Testis (tissue), 2 donors: ENCODE measurements at regions not wholly inside any gene's neighbourhood (a gene's known extent, or its start where the extent isn't known, plus 50 kb on each side); places are given as distances from the start of the nearest gene placed in this dataset.

ENCODE experiments used
- POLR2A ChIP-seq: fragments of 450-650 bp; IDR thresholded peaks from one replicate; pipeline ENCODE4 v1.6.1; 2017; ENCODE audit warnings: antibody characterized with exemption, mild to moderate bottlenecking, moderate library complexity
- TF ChIP-seq, protein P1 (sequence below), 3 experiments: fragments of 450-650 bp in 2 of 3; fragments of 200-600 bp in 1 of 3; sonication (generic) in 1 of 3; IDR thresholded peaks; one replicate each; pipeline ENCODE4 v1.5.1; 2016 to 2019; ENCODE audit warnings: antibody characterized with exemption in 3 of 3, mild to moderate bottlenecking in 2 of 3, moderate library complexity in 1 of 3

DNA sequence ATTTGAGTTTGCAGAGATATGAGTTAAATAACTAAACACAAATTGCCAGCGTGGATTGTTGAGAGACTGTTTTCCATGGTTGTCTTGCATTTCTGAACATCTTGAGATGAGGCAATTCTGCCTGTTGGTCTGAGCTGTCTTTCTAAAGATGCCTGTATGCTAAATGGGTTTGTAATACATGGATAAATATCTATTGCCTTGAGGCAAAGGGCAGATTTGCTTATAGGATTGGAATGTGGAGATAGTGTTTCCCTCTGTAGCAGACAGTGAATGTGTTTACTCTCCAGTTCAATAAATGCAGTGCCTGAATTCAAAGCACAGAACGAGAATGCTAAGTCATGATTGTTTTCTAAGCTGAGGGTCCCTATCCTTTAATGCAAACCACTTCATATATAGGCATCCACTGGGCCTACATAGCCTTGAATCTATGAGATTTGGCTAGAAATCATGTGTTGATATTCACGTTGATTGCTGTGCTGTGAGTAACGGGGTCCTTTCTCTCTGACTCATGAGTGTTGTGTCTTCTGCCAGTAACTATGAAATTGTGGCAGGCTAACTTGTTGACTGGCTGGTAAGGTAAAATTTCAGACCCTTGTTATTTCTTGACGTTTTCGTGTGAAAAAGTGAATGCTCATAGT is 2554.8 kb downstream of the PCDH9 start:
- TF ChIP-seq, protein P1, sequence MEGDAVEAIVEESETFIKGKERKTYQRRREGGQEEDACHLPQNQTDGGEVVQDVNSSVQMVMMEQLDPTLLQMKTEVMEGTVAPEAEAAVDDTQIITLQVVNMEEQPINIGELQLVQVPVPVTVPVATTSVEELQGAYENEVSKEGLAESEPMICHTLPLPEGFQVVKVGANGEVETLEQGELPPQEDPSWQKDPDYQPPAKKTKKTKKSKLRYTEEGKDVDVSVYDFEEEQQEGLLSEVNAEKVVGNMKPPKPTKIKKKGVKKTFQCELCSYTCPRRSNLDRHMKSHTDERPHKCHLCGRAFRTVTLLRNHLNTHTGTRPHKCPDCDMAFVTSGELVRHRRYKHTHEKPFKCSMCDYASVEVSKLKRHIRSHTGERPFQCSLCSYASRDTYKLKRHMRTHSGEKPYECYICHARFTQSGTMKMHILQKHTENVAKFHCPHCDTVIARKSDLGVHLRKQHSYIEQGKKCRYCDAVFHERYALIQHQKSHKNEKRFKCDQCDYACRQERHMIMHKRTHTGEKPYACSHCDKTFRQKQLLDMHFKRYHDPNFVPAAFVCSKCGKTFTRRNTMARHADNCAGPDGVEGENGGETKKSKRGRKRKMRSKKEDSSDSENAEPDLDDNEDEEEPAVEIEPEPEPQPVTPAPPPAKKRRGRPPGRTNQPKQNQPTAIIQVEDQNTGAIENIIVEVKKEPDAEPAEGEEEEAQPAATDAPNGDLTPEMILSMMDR (IDR thresholded peaks at IDR 0.05): no peak
- no peak for TF ChIP-seq POLR2A
